ENCODE measurements at regions not wholly inside any gene's neighbourhood (a gene's known extent, or its start where the extent isn't known, plus 50 kb on each side); places are given as distances from the start of the nearest gene placed in this dataset.

- TF ChIP-seq, protein P1, sequence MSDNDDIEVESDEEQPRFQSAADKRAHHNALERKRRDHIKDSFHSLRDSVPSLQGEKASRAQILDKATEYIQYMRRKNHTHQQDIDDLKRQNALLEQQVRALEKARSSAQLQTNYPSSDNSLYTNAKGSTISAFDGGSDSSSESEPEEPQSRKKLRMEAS (IDR thresholded peaks at IDR 0.05), result no peak
- TF ChIP-seq, protein P2, sequence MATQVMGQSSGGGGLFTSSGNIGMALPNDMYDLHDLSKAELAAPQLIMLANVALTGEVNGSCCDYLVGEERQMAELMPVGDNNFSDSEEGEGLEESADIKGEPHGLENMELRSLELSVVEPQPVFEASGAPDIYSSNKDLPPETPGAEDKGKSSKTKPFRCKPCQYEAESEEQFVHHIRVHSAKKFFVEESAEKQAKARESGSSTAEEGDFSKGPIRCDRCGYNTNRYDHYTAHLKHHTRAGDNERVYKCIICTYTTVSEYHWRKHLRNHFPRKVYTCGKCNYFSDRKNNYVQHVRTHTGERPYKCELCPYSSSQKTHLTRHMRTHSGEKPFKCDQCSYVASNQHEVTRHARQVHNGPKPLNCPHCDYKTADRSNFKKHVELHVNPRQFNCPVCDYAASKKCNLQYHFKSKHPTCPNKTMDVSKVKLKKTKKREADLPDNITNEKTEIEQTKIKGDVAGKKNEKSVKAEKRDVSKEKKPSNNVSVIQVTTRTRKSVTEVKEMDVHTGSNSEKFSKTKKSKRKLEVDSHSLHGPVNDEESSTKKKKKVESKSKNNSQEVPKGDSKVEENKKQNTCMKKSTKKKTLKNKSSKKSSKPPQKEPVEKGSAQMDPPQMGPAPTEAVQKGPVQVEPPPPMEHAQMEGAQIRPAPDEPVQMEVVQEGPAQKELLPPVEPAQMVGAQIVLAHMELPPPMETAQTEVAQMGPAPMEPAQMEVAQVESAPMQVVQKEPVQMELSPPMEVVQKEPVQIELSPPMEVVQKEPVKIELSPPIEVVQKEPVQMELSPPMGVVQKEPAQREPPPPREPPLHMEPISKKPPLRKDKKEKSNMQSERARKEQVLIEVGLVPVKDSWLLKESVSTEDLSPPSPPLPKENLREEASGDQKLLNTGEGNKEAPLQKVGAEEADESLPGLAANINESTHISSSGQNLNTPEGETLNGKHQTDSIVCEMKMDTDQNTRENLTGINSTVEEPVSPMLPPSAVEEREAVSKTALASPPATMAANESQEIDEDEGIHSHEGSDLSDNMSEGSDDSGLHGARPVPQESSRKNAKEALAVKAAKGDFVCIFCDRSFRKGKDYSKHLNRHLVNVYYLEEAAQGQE (IDR thresholded peaks at IDR 0.05; ENCODE audit: low read depth), result no peak
- TF ChIP-seq CEBPB (IDR thresholded peaks at IDR 0.05) (no peak), EP300 (IDR thresholded peaks at IDR 0.05; ENCODE audit: borderline replicate concordance) (no peak), CREB1 (IDR thresholded peaks at IDR 0.05; ENCODE audit: low read depth) (no peak)
Measured at GRCh38 chr13:105474983-105475610, 1060.4 kb downstream of the EFNB2 start.

DNA sequence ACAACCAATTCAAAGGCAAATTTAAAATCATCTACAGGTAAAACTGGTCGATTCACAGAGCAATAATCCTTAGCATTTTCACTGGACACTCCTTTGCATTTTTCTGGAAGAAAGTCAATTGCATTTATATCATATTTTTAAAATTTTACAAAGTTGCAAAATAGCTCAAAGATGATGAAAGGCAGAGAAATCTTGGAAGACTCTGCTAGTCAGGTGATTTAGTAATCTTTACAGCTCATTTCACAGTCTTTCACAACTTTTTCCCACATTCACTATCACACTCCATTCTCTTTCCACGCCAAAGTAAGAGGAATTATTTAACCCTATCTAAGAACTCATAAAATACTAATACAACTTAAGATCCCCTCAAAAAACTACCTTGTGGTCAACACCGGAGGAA is 1063.8 kb downstream of the EFNB2 start:
- TF ChIP-seq ZBTB7A (IDR thresholded peaks at IDR 0.05; ENCODE audit: low read depth) (no peak), CEBPB (IDR thresholded peaks at IDR 0.05) (no peak), RAD21 (IDR thresholded peaks at IDR 0.05; ENCODE audit: low read depth) (no peak), YY1 (IDR thresholded peaks at IDR 0.05; ENCODE audit: low read depth) (no peak), TCF12 (IDR thresholded peaks at IDR 0.05; ENCODE audit: low read depth) (no peak)
- TF ChIP-seq, protein P1 (IDR thresholded peaks at IDR 0.05), result no peak

DNA sequence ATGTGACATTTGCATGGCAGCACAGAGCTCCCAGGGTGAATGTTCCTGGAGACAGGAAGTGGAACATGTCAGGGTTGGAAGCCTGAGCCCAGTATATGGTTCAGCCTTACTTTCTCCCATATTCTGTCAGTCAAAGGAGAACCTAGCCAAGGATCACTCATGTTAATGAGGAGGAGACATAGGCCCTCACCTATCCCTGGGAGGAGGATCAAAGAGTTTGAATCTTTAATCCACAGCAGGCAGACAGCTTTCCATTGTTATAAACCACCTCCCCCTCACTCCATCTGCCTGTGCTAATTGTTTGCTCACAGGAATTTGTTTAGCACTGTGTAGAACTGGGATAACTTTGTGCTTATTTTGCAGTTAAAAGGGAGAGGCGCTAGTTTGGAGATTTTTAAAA is 1069.1 kb downstream of the EFNB2 start:
- TF ChIP-seq, protein P1 (IDR thresholded peaks at IDR 0.05), result no peak

DNA sequence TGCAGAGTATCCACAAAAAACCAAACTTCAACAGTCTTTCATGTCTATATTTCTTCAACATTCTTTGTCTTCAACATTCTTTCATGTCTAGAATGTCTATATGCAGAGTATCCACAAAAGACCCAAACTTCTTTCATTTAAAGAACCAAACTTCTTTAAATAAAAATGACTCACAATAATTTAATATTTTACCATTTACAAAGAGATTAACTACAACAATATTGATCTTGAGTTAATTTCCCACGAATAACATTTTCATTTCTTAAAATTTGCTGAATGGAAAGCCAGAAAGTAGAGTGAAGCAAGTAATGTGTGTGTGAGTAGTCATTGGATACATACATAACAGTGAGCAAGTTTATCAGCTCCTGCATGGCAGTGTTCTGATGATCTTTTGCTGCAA is 1069.7 kb downstream of the EFNB2 start, which contains the start of gene DAOA:
TSS of gene DAOA (plus strand) at position 301 of the 400 bp plus-strand sequence.
- no peak for TF ChIP-seq EP300 (IDR thresholded peaks at IDR 0.05; ENCODE audit: borderline replicate concordance)
- no peak for TF ChIP-seq TCF12 (IDR thresholded peaks at IDR 0.05; ENCODE audit: low read depth)
- TF ChIP-seq TAF1 (IDR thresholded peaks at IDR 0.05; ENCODE audit: low read depth), result no peak
- no peak for TF ChIP-seq RAD21 (IDR thresholded peaks at IDR 0.05; ENCODE audit: low read depth)
- no peak for TF ChIP-seq NFIC (IDR thresholded peaks at IDR 0.05)
- TF ChIP-seq, protein P3, sequence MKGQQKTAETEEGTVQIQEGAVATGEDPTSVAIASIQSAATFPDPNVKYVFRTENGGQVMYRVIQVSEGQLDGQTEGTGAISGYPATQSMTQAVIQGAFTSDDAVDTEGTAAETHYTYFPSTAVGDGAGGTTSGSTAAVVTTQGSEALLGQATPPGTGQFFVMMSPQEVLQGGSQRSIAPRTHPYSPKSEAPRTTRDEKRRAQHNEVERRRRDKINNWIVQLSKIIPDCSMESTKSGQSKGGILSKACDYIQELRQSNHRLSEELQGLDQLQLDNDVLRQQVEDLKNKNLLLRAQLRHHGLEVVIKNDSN (IDR thresholded peaks at IDR 0.05), result no peak
- TF ChIP-seq, protein P1 (IDR thresholded peaks at IDR 0.05), result no peak
- TF ChIP-seq CREB1 (IDR thresholded peaks at IDR 0.05; ENCODE audit: low read depth), result no peak
- no peak for TF ChIP-seq YY1 (IDR thresholded peaks at IDR 0.05; ENCODE audit: low read depth)
- no peak for TF ChIP-seq FOXM1 (IDR thresholded peaks at IDR 0.05; ENCODE audit: borderline replicate concordance, low read depth)
- TF ChIP-seq, protein P2 (IDR thresholded peaks at IDR 0.05; ENCODE audit: low read depth), result no peak
- no peak for TF ChIP-seq CEBPB (IDR thresholded peaks at IDR 0.05)
- no peak for TF ChIP-seq EGR1 (IDR thresholded peaks at IDR 0.05)

GRCh38 chr13:105465251-105465650 is 1070.2 kb downstream of the EFNB2 start:
- TF ChIP-seq NFIC (IDR thresholded peaks at IDR 0.05) (no peak), RAD21 (IDR thresholded peaks at IDR 0.05; ENCODE audit: low read depth) (no peak), EP300 (IDR thresholded peaks at IDR 0.05; ENCODE audit: borderline replicate concordance) (no peak), TCF12 (IDR thresholded peaks at IDR 0.05; ENCODE audit: low read depth) (no peak), EGR1 (IDR thresholded peaks at IDR 0.05) (no peak), TAF1 (IDR thresholded peaks at IDR 0.05; ENCODE audit: low read depth) (no peak), FOXM1 (IDR thresholded peaks at IDR 0.05; ENCODE audit: borderline replicate concordance, low read depth) (no peak), YY1 (IDR thresholded peaks at IDR 0.05; ENCODE audit: low read depth) (no peak), CEBPB (IDR thresholded peaks at IDR 0.05) (no peak), TEAD4 (IDR thresholded peaks at IDR 0.05) (no peak), CREB1 (IDR thresholded peaks at IDR 0.05; ENCODE audit: low read depth) (no peak)
- TF ChIP-seq, protein P2 (IDR thresholded peaks at IDR 0.05; ENCODE audit: low read depth), result no peak
- TF ChIP-seq, protein P3 (IDR thresholded peaks at IDR 0.05), result no peak
- TF ChIP-seq, protein P1 (IDR thresholded peaks at IDR 0.05), result no peak
